K562 (cell line): ENCODE measurements at regions not wholly inside any gene's neighbourhood (a gene's known extent, or its start where the extent isn't known, plus 50 kb on each side); places are given as distances from the start of the nearest gene placed in this dataset.

Experiments used
- CBFA2T2 ChIP-seq: fragments of 450-650 bp; conservative IDR thresholded peaks from 2 replicates; pipeline ENCODE4 v1.6.1; 2017; ENCODE audit warnings: mild to moderate bottlenecking
- HDGF ChIP-seq: fragments of 450-650 bp; IDR thresholded peaks from 2 replicates; pipeline ENCODE4 v1.6.1; 2016
- TCF3 ChIP-seq: sonication (generic); formaldehyde crosslinking; IDR thresholded peaks from 2 replicates; pipeline ENCODE4 v1.4.0; 2020; ENCODE audit warnings: mild to moderate bottlenecking, missing genetic modification reagents
- XRCC3 ChIP-seq: fragments of 450-650 bp; IDR thresholded peaks from 2 replicates; pipeline ENCODE4 v1.6.1; 2017; ENCODE audit warnings: mild to moderate bottlenecking, moderate library complexity
- ZEB2 ChIP-seq: fragments of 450-650 bp; IDR thresholded peaks from 2 replicates; pipeline ENCODE4 v1.6.1; 2016
- TF ChIP-seq, protein P1 (sequence below): IDR thresholded peaks from 2 replicates; pipeline ENCODE4 v1.6.1; 2011; ENCODE audit not compliant: insufficient read length; ENCODE audit errors: extremely low read depth
- TF ChIP-seq, protein P2 (sequence below): fragments of 450-650 bp; IDR thresholded peaks from 2 replicates; pipeline ENCODE4 v1.6.1; 2016; ENCODE audit warnings: mild to moderate bottlenecking
- TF ChIP-seq, protein P3 (sequence below): sonication (generic); formaldehyde crosslinking; IDR thresholded peaks from 2 replicates; pipeline ENCODE4 v1.8.1; 2023; ENCODE audit warnings: missing genetic modification reagents, mild to moderate bottlenecking, borderline replicate concordance

DNA sequence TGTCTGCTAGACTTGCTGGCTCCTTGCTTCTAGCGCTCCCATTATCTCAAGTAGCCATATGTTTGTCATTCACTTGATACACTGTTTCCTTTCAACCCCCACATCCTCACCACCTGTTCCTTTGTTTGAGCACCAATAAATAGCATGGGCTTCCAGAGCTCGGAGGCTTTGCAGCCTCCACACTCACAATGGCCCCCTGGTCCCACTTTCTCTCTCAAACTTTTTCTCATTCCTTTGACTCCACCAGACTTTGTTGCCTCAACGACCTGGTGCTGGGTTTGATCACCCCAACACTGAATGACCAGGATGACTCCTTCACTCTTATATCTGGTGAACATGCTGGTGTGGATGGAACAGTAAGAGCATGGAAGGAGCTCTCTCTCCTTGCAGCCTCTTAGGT lies 114.5 kb upstream of the TRIM24 start (continued):
- TF ChIP-seq, protein P1, sequence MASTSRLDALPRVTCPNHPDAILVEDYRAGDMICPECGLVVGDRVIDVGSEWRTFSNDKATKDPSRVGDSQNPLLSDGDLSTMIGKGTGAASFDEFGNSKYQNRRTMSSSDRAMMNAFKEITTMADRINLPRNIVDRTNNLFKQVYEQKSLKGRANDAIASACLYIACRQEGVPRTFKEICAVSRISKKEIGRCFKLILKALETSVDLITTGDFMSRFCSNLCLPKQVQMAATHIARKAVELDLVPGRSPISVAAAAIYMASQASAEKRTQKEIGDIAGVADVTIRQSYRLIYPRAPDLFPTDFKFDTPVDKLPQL = no peak
- TF ChIP-seq, protein P2, sequence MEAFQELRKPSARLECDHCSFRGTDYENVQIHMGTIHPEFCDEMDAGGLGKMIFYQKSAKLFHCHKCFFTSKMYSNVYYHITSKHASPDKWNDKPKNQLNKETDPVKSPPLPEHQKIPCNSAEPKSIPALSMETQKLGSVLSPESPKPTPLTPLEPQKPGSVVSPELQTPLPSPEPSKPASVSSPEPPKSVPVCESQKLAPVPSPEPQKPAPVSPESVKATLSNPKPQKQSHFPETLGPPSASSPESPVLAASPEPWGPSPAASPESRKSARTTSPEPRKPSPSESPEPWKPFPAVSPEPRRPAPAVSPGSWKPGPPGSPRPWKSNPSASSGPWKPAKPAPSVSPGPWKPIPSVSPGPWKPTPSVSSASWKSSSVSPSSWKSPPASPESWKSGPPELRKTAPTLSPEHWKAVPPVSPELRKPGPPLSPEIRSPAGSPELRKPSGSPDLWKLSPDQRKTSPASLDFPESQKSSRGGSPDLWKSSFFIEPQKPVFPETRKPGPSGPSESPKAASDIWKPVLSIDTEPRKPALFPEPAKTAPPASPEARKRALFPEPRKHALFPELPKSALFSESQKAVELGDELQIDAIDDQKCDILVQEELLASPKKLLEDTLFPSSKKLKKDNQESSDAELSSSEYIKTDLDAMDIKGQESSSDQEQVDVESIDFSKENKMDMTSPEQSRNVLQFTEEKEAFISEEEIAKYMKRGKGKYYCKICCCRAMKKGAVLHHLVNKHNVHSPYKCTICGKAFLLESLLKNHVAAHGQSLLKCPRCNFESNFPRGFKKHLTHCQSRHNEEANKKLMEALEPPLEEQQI = 0 out of 2 replicates have a peak, but pooled peaks have one; percentile 50
- TF ChIP-seq TCF3 (CRISPR knock-in tag) (0 out of 2 replicates have a peak, but pooled peaks have one; percentile 14), XRCC3 (peak; percentile 92), HDGF (no peak), CBFA2T2 (peak; percentile 45), ZEB2 (peak; percentile 68; the same call in 1 of the 2 replicates)
- TF ChIP-seq, protein P3, sequence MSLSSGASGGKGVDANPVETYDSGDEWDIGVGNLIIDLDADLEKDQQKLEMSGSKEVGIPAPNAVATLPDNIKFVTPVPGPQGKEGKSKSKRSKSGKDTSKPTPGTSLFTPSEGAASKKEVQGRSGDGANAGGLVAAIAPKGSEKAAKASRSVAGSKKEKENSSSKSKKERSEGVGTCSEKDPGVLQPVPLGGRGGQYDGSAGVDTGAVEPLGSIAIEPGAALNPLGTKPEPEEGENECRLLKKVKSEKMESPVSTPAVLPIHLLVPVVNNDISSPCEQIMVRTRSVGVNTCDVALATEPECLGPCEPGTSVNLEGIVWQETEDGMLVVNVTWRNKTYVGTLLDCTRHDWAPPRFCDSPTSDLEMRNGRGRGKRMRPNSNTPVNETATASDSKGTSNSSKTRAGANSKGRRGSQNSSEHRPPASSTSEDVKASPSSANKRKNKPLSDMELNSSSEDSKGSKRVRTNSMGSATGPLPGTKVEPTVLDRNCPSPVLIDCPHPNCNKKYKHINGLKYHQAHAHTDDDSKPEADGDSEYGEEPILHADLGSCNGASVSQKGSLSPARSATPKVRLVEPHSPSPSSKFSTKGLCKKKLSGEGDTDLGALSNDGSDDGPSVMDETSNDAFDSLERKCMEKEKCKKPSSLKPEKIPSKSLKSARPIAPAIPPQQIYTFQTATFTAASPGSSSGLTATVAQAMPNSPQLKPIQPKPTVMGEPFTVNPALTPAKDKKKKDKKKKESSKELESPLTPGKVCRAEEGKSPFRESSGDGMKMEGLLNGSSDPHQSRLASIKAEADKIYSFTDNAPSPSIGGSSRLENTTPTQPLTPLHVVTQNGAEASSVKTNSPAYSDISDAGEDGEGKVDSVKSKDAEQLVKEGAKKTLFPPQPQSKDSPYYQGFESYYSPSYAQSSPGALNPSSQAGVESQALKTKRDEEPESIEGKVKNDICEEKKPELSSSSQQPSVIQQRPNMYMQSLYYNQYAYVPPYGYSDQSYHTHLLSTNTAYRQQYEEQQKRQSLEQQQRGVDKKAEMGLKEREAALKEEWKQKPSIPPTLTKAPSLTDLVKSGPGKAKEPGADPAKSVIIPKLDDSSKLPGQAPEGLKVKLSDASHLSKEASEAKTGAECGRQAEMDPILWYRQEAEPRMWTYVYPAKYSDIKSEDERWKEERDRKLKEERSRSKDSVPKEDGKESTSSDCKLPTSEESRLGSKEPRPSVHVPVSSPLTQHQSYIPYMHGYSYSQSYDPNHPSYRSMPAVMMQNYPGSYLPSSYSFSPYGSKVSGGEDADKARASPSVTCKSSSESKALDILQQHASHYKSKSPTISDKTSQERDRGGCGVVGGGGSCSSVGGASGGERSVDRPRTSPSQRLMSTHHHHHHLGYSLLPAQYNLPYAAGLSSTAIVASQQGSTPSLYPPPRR (CRISPR knock-in tag) = 0 out of 2 replicates have a peak, but pooled peaks have one; percentile 18
